ENCODE measurements at regions not wholly inside any gene's neighbourhood (a gene's known extent, or its start where the extent isn't known, plus 50 kb on each side); places are given as distances from the start of the nearest gene placed in this dataset.

- TF ChIP-seq, protein P1, sequence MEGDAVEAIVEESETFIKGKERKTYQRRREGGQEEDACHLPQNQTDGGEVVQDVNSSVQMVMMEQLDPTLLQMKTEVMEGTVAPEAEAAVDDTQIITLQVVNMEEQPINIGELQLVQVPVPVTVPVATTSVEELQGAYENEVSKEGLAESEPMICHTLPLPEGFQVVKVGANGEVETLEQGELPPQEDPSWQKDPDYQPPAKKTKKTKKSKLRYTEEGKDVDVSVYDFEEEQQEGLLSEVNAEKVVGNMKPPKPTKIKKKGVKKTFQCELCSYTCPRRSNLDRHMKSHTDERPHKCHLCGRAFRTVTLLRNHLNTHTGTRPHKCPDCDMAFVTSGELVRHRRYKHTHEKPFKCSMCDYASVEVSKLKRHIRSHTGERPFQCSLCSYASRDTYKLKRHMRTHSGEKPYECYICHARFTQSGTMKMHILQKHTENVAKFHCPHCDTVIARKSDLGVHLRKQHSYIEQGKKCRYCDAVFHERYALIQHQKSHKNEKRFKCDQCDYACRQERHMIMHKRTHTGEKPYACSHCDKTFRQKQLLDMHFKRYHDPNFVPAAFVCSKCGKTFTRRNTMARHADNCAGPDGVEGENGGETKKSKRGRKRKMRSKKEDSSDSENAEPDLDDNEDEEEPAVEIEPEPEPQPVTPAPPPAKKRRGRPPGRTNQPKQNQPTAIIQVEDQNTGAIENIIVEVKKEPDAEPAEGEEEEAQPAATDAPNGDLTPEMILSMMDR (IDR thresholded peaks at IDR 0.05): no peak
- TF ChIP-seq ZFX (IDR thresholded peaks at IDR 0.05; ENCODE audit: borderline replicate concordance): no peak
Measured at GRCh38 chr19:20349206-20349605, 182.2 kb downstream of the ZNF486 start.

Data from 22Rv1 (cell line).